ENCODE measurements at regions not wholly inside any gene's neighbourhood (a gene's known extent, or its start where the extent isn't known, plus 50 kb on each side); places are given as distances from the start of the nearest gene placed in this dataset.

- no peak for DNase-seq
- ChIA-PET POLR2A (no interaction called here), CTCF (no interaction called here)
- peaks cover 2% of the 10 kb centered on the region for H3K27me3 Mint-ChIP-seq
- no peak for TF ChIP-seq CTCF (IDR thresholded peaks at IDR 0.05)
- no peak for ATAC-seq (ENCODE audit: low read depth)
- no peaks in the 10 kb centered on the region for H3K9me3 Mint-ChIP-seq
- H3K36me3 Mint-ChIP-seq (ENCODE audit: low read depth) = no peaks in the 10 kb centered on the region
- H3K4me3 Mint-ChIP-seq = no peak overlapping the region
- no peak overlapping the region for H3K27ac Mint-ChIP-seq
- peaks cover 3% of the 10 kb centered on the region for H3K4me1 Mint-ChIP-seq
- intact Hi-C loops (cut with micrococcal nuclease) = no loop called here
Measured at GRCh38 chr9:89892920-89893319, 288.1 kb downstream of the GADD45G start.

- no peak for DNase-seq
- Mint-ChIP-seq H3K27ac (no peak overlapping the region), H3K4me1 (peaks cover 3% of the 10 kb centered on the region), H3K9me3 (no peaks in the 10 kb centered on the region), H3K27me3 (peaks cover 2% of the 10 kb centered on the region), H3K36me3 (ENCODE audit: low read depth) (no peaks in the 10 kb centered on the region), H3K4me3 (no peak overlapping the region)
- intact Hi-C loops (cut with micrococcal nuclease) = no loop called here
- TF ChIP-seq CTCF (IDR thresholded peaks at IDR 0.05) = no peak
- ChIA-PET CTCF (no interaction called here), POLR2A (no interaction called here)
- ATAC-seq (ENCODE audit: low read depth) = no peak
Measured at GRCh38 chr9:89893886-89894285, 289.1 kb downstream of the GADD45G start.

- H3K27me3 Mint-ChIP-seq = peaks cover 10% of the 10 kb centered on the region
- no peaks in the 10 kb centered on the region for H3K36me3 Mint-ChIP-seq (ENCODE audit: low read depth)
- ATAC-seq (ENCODE audit: low read depth) (no peak), DNase-seq (no peak)
- no peak overlapping the region for H3K27ac Mint-ChIP-seq
- H3K4me3 Mint-ChIP-seq = no peak overlapping the region
- ChIA-PET CTCF (no interaction called here), POLR2A (no interaction called here)
- no peak for TF ChIP-seq CTCF (IDR thresholded peaks at IDR 0.05)
- H3K4me1 Mint-ChIP-seq = peaks cover 3% of the 10 kb centered on the region
- intact Hi-C loops (cut with micrococcal nuclease) = no loop called here
- no peaks in the 10 kb centered on the region for H3K9me3 Mint-ChIP-seq
Measured at GRCh38 chr9:89896806-89897340, 292.1 kb downstream of the GADD45G start.

- Mint-ChIP-seq H3K27ac (no peak overlapping the region), H3K4me1 (peaks cover 3% of the 10 kb centered on the region), H3K4me3 (no peak overlapping the region), H3K9me3 (no peaks in the 10 kb centered on the region), H3K27me3 (peaks cover 23% of the 10 kb centered on the region), H3K36me3 (ENCODE audit: low read depth) (no peaks in the 10 kb centered on the region)
- intact Hi-C loops (cut with micrococcal nuclease) = no loop called here
- ATAC-seq (ENCODE audit: low read depth) (no peak), DNase-seq (no peak)
- no peak for TF ChIP-seq CTCF (IDR thresholded peaks at IDR 0.05)
- ChIA-PET CTCF (no interaction called here), POLR2A (no interaction called here)
Measured at GRCh38 chr9:89899573-89899972, 294.8 kb downstream of the GADD45G start.

GRCh38 chr9:89901920-89902319 is 297.1 kb downstream of the GADD45G start:
- Mint-ChIP-seq H3K9me3 (no peaks in the 10 kb centered on the region), H3K36me3 (ENCODE audit: low read depth) (no peaks in the 10 kb centered on the region), H3K4me3 (no peak overlapping the region), H3K27ac (no peak overlapping the region), H3K4me1 (no peaks in the 10 kb centered on the region), H3K27me3 (peaks cover 23% of the 10 kb centered on the region)
- ChIA-PET POLR2A (no interaction called here), CTCF (no interaction called here)
- no peak for ATAC-seq (ENCODE audit: low read depth)
- no peak for TF ChIP-seq CTCF (IDR thresholded peaks at IDR 0.05)
- no peak for DNase-seq
- intact Hi-C loops (cut with micrococcal nuclease) = no loop called here

All from activated B cell treated with CpG ODN at 0.5 μM for 24 hours (primary cell).